Stimulated activated CD4-positive, alpha-beta T cell treated with anti-CD3 and anti-CD28 coated beads, Interleukin-4, amount 100 ng/mL, for 48 hours (primary cell): ENCODE measurements at regions not wholly inside any gene's neighbourhood (a gene's known extent, or its start where the extent isn't known, plus 50 kb on each side); places are given as distances from the start of the nearest gene placed in this dataset.

Experiments used
- DNase-seq, 2 donors: peaks; one replicate each; pipeline ENCODE4 v3.0.0-alpha.2; 2020; ENCODE audit warnings: low read depth in 2 of 2

DNA sequence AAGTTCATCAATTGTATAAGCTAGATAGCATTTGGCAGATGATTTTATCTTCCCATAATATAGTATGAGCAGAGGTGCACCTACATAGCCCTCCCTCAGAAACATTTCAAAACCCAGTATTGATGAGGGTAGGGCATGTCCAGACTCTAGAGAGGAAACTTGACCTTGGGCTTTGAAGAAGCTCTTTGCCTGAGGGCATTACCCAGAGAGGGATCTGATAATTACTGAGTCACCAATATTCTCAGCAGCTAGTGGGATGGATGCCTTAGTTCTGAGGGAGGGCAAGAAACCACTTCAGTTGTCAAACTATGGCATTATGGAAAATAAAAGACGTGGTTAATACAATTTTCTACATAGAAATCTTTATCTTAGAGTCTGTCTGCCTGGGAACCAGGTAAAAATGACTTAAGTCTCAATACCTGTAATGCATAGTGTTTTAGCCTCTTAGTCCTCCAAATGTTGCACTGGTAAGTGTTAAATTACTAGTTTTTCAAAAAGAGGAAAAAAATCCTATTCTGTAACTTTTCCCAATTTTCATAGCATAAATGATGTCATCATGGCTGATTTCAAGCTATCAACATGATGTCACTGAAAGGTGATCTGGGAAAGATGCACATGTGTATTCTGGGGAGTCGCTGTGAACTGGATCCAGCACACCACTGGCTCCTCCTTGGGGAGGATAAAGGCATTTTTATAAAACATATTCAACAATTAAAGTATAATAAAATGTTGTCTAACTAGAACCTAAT, 809.0 kb downstream of the KCTD16 start:
- DNase-seq: no peak

DNA sequence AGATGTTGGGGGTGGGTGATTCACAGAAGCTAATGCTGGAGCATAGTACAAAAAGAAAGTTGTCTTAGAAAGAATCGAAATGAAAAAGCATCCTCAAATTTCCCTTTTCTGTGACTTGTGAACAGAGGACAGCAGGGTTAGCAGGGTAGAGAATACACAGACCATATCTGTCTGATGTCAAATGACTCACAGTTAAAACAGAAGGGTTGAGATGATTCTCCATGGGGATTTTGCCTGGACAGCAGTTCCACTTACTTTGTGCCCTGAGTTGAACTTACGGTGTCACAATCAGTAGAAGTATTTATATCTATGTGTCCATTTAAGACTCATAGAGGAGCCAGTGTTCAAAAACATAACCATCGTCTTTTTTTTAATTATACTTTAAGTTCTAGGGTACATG, 801.6 kb downstream of the KCTD16 start:
- no peak for DNase-seq

DNA sequence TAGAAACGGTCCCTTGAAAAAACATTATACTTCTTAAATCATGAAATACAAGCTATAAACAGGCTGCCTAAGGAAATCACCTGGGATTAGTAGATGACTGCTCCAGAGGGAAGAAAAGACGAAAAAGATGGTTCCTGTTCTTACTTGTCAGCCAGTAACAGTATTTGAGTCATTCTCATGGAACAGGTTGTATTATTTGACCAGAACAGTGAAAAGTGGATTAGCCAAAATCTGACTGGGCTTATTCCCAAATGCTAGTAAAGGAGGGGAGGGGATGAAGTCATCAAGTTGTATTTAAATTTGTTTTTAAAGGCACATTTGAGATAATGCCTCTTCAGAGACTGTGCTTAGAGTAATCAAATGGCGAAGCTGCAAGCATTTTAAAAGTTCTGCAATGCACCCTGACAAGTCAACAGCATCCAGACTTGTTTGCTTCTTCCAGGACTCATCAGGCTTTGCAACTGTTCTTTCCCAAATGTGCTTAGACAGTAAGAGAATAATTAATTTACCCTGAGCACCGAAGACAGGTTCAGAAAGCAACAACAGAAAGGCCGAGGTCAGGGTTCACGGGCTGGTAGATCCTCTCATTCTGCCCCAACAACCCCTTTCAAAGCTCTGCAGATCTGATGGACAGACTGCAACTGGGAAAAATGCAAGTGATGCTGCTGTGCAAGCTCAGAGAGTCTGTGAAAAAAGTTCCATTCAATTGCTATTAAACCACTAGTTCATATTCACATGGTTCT, 800.6 kb downstream of the KCTD16 start:
- DNase-seq: no peak

DNA sequence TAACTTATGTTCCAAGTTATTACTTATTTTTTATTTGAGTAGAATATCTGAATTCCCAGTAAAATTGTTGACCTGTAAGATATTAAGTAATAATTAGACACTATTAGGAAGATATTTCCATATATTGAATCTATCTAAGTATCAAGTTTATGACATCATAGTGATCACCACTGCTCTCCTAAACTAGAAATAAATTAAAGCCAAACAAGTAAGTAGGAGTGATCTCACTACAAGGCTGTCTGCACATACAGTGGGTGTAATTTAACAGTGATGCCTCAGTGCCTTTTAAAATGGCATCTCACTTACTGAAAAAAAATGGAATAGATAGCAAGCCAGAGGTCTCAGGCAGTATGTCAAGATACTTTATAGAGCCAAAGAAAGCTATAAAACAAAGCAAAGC, 789.6 kb downstream of the KCTD16 start:
- no peak for DNase-seq

DNA sequence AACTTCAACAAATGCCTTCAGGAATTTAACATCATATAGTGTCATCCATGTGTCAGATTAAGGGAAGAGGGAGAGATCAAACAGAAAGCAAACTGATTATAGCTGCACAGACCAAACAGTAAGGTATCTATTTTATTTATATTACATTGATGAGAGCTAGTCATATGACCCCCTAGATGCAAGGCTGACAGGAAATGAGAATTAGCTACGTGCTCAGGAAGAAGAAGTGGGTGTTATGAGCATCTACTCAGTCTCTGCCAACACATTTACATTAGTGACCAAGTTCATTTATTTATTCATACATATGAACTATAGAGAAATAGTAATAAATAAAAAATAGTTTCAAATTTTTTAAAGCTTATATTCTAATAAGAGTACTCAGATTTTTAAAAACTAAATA, 787.3 kb downstream of the KCTD16 start:
- DNase-seq: no peak

DNA sequence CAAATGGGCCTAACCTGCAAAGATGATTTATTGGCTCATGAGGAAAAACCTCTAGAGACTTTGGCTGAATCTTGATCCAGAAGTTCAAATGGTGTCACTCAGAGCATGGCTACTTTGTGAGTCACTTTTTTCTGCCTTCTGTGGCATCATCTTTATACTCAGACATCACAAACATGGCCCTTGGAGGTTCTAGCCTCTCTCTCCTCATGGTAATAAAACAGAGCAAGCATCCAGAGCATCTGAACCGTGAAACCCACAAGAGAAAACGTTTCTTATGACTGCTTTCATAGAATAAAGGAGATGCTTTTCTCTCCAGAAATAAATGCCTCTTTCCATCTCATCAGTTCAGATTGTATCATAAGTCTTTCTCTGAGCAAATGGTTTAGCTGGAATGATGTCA, 780.3 kb downstream of the KCTD16 start:
- DNase-seq: no peak

DNA sequence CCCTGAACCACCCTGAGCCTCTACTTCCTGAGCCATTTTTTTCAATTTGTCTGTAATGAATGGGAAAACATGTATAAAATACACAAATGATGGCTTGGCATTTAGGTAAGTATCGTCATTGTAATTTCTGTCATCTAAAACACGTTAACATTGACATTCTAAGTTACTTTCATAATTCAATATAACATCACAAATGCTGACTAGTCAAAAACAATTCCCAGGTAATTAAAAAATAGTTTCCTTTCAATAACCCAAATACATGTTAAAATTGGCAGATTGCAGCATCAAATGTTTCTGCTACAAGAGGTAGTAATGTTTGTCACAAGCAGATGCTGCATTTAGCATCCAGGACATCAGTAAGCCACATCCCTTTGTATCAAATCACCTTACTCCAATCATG, 776.4 kb downstream of the KCTD16 start:
- DNase-seq: no peak

DNA sequence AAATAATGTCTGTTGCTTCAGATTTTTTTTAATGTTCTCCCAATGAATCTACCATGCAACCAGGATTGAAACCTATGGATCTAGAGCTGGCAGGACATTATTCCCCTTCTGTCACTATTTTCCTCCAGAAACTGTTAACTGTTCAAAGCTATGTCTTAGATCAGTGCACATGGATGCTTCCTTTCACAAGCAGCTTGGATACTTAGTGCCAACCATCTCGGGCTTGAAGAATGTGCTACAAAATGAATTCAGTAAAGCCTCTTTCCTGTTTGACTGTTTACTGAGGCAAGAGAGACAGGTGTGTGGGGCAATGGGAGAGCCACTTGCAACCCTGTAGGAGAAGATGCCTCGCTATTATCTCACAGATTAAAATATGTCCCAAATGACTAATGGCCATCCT, 774.8 kb downstream of the KCTD16 start:
- no peak for DNase-seq

DNA sequence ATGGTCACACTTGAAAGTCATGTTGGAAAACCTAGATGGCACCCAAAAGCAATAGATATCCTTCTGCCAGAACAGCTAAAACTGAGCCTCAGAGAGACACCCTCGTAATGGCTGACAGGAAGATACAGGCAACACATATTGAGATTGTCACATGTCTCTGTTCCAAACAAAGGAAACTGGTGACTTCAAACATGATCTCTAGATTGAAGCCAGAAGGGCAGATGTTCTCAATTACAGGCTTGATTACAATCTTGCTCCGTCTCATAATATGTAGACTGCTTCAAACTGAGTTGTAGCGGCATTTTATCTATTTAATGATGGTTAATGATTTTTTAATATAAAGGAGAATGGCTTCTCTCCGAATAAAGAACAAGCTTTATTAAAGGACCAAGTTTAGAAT, 774.3 kb downstream of the KCTD16 start:
- no peak for DNase-seq

DNA sequence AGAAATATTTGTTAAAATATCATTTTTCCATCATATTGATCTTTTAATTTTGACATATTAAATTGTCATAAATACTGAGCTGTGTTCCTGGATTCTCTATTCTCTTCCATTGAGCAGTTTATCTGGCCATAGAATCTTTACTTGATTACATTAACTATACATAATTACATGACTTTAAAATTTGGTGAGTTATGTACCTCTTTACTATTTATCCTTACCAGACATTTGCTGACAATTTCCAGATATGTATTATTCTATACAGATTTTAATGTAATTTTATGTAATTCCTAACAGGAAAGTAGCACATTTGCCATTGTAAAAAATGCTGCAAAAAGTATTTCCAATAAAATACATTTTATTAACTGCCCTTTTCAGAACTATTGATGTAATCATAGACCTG, 770.3 kb downstream of the KCTD16 start:
- DNase-seq: no peak

DNA sequence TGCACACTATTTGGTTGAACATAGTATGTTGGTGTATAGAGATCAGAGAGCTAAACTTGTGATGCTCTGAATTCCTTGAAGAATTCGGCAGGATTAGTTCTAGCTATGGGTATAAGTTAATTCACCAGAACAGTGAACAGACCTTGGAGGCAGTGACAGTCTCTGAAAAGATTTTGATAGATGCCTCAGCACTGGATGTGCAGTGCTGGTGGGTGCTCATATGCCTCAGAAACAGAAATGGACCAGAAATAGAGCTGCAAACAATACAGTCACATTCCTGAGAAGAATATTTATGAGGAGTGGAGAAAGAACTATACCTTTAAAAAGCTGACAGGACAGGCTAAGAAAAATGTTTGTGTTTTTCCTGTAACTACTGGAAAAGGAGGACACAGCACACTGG, 747.7 kb downstream of the KCTD16 start:
- DNase-seq: no peak

DNA sequence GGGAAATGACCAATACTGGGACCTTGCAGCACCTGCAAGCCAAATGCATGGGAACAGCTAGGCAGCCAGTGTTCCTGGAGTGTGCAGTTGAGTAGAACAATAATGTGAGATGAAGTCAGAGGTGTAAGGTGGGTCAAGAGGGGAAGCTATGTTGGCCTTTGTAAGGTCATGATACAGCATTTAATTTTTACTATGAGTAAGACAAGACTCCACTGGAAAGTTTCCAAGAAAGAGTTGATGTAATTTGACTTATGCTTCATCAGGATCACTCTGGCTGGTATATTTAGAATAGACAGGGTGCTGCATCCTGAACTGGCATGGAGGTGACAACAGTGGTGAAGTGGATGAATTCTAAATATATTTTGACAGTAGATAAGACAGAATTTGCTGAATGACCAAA, 744.8 kb downstream of the KCTD16 start:
- no peak for DNase-seq

DNA sequence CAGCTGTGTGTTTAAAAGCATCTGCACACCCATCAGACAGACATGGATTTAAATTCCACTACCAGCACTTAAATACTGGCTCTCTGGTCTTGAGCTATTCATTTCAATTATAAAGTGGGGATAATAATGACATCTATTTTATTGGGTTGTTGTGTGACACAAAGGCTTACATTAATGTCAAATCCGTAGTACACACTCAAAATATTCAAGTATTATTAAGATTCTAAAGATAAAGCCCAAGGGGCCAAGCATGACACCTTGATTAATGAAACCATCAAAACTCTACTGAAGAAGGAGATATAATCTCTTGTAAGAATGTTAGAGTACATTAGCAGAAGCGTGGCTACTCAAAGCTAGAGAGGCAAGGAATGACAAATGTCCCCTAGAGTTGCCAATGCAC, 743.0 kb downstream of the KCTD16 start:
- DNase-seq: no peak

DNA sequence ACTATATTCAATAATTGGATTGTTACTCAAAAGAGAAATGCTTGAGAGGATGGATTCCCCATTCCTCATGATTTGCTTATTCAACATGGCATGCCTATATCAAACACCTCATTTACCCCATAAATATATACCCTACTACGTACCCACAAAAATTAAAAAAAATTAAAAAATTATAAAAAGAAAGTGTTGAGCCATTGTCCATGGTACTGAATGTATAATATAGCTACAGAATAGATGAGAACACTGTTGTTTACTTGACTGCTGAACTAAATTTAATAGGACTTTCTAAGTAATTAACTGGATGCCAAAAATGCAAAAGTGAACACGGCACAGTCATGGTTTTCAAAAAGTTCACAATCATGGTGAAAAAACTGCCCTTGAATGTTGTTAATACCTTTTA, 725.8 kb downstream of the KCTD16 start:
- DNase-seq: no peak

DNA sequence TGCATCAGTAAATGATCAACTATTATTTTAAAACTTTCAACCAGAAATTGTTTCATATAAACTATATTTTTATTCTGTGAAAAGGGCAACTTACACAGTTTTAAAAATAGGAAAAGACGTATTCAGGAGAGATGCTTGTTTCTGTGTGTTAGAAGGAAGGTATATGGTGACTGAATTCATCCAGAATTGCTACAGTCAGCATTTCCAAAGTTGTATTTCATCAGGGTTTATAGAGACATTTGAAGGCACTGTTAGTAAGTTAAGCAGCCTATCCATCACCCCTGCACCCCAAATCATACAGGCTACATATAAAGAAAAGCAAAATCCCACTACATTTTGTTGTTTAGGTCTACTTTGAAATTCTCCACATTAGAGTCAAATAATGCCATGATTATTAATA, 716.0 kb downstream of the KCTD16 start:
- no peak for DNase-seq

DNA sequence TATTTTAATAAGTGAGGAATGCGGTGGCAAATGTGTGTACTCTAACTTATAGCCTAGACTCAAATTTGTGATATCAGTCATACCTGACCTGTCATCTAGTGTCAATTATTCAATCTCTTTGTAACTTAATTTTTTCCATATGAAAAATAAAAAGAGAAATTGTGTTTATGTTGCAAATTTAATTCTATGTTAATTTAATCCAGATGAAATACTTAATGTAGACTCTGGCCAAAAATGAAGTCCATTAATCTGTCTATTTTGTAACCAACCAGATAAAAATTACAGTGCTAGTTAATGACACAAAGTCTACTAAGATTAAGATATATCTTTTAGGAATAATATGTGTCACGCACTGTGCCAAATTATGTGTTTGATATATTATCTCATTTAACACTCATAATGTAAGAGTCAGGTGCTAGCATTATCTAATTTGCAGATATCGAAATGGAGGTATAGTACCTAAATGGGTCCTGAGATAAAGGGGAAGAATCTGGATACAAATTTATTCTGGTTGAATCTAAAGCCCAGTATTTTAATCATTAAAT, 712.1 kb downstream of the KCTD16 start:
- no peak for DNase-seq

DNA sequence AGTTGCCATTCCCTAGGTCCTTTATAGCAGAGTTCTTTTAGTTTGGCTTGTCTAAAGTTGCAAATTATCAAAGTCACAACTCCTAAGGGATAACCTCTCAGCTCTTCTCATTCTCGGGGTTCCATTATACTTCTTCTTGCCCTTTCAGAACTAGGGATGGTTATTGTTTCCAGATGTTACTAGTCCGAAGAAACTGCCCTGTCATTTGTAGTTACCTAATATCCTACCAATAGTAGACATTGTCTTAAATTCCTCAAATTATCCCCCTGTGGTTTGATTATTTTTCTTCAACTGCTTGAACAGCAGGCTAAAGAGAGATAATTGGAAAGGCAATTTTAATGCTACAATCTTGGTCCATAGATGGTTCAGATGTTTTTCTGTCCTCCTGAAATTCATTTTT, 709.8 kb downstream of the KCTD16 start:
- DNase-seq: no peak

DNA sequence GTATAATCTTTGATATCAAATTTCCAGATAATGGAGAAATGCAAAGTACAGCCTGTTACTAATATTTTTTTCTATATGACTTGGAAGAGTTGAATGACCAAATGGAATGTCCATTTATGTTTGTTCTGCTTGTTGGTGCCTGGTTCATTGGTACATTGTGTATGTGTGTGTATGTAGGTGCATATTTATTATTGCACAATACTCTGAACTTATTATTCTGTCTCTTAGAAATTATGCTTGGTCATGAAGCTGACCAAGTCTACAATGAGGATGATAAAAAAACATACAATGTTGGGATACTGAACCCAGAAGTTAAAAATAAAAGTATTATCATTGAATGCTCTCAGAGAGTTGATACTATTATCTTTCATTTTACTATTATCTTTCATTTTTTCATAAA, 706.3 kb downstream of the KCTD16 start:
- no peak for DNase-seq

DNA sequence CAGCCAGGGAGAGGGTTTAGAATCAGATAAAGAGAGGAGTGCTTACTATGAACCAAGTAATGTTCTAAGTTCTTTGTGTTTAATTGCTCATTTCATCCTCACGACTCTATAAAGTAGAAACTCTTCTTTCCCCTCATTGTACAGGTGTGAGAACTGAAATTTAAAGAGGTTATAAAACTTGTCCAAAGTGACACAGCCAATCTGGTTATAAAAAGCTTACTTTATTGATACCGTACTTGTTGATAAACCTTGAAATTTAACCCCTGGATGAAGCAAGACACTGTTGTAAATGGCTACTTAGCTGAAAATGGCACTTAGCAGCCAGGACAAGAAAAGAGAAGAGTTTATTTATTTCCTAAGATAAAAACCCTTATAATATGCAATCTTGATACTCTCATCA, 702.4 kb downstream of the KCTD16 start:
- no peak for DNase-seq

DNA sequence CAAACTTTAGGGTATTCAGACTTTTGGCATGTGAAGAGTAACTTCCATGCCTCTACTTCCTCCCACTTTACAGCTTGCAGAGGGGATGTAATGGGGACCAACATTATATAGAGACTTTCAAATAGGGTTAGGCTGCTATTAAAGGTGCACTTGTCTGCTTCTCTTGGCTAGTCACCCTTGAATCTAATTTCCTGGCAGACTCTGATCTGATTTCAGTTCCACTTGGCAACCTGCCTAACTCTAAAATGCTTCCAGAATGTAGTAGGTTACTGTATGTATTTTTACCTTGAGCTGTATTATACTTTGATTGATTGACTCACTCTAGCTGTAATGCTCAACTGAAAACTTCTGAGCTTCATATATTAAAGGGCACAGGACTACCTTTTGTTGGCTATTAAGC, 693.4 kb downstream of the KCTD16 start:
- no peak for DNase-seq

DNA sequence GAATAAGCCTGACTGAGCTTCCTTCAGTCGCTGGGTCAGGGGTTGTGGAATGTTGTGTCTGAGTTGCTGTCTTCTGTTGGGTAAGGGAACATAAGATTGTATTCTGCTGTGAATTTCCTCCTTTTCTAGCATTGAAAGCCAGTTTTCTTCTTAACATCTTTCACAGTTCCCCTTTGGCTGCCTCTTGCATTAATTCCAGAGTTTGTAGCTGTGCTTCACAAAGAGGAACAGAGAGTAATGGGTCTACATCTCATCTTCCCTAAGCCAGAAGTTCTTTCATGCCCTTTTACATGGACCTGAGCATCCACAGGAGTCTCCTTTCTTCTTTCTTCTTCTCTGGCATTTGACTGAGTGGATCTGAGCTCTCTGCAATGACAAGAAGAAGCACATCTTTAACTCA, 686.8 kb downstream of the KCTD16 start:
- no peak for DNase-seq

DNA sequence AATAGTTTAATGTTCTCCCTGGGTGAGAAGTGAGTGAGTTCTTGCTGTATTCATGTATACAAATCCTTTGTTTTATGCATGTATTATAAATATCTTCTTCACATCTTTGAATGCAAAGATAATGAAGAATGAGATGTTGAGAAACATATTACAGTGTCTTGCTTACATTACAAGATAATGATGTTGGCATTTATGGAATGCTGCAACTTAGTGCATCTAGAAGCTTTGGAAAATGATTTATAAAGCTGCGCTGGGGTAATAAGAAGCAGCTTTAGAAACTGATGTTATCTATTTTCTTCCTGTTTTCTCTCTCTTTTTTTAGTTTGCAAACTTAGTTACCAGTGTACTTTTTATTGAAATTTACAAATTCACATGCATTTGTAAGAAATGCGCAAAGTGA, 673.4 kb downstream of the KCTD16 start:
- no peak for DNase-seq

DNA sequence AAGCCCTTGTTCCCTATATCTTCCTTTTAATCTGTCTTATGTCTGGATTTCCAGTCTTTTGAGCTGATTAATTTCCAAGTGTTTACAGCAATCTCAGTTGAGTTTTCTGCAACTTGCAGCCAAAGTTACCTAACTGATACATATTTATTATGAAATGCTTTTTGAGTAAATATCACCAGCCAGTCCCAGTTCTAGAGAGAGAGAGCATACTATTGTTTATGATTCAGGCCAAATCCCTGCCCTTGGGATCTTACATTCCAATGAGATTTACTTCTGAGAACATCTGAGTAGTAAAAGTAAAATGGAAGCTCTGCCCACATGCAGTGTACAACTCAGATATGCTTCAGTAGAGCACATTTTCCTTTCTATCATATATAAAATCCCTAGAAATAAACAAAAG, 661.7 kb downstream of the KCTD16 start:
- no peak for DNase-seq
